Astrocyte of the cerebellum (primary cell): ENCODE measurements at regions not wholly inside any gene's neighbourhood (a gene's known extent, or its start where the extent isn't known, plus 50 kb on each side); places are given as distances from the start of the nearest gene placed in this dataset.

ENCODE experiments used
- DNase-seq: peaks from one replicate; pipeline ENCODE4 v3.0.0-alpha.2; 2011; ENCODE audit warnings: low read depth
- H3K4me3 ChIP-seq: 2 replicates; pipeline ENCODE4 v1.5.1; 2011; ENCODE audit warnings: mild to moderate bottlenecking, low read depth, low read length, moderate library complexity
- CTCF ChIP-seq: IDR thresholded peaks from 2 replicates; pipeline ENCODE4 v1.5.1; 2012; ENCODE audit warnings: low read length, low read depth, moderate library complexity, mild to moderate bottlenecking; ENCODE audit errors: missing control alignments
- in situ Hi-C: cut with HindIII; loops from 2 replicates; pipeline ENCODE4 v1.10.0; 2017; ENCODE audit warnings: low sequenced_read_pairs

- no peak for DNase-seq
- H3K4me3 ChIP-seq: peak overlapping the region; percentile 22
- TF ChIP-seq CTCF: no peak
- in situ Hi-C loops: loop anchor here (5.0 kb wide), 1 partner anchor 255 kb away; no protein-coding TSS in a partner anchor
Observed at GRCh38 chr5:88396751-88397281, 128.2 kb upstream of the TMEM161B start.

GRCh38 chr5:88396000-88396535 lies 127.4 kb upstream of the TMEM161B start:
- in situ Hi-C loops: loop anchor here (5.0 kb wide), 1 partner anchor 254 kb away; no protein-coding TSS in a partner anchor
- TF ChIP-seq CTCF: no peak
- DNase-seq: no peak
- no peak overlapping the region for H3K4me3 ChIP-seq

GRCh38 chr5:88395264-88395663 lies 126.6 kb upstream of the TMEM161B start:
- TF ChIP-seq CTCF: no peak
- no peak for DNase-seq
- no peak overlapping the region for H3K4me3 ChIP-seq
- in situ Hi-C loops: loop anchor here (5.0 kb wide), 1 partner anchor 253 kb away; no protein-coding TSS in a partner anchor

- in situ Hi-C loops: loop anchor here (5.0 kb wide), 1 partner anchor 252 kb away; no protein-coding TSS in a partner anchor
Observed at GRCh38 chr5:88394536-88395175, 126.0 kb upstream of the TMEM161B start.

GRCh38 chr5:88393716-88394535 lies 125.3 kb upstream of the TMEM161B start:
- H3K4me3 ChIP-seq: no peak overlapping the region
- TF ChIP-seq CTCF: no peak
- DNase-seq: no peak
- in situ Hi-C loops: no loop called here

More at GRCh38 chr5:88394536-88395175, 126.0 kb upstream of the TMEM161B start:
- TF ChIP-seq CTCF: no peak
- DNase-seq: no peak
- no peak overlapping the region for H3K4me3 ChIP-seq

- in situ Hi-C loops: no loop called here
- no peak for DNase-seq
Observed at GRCh38 chr5:88393042-88393441, 124.4 kb upstream of the TMEM161B start.

More at GRCh38 chr5:88393042-88393441, 124.4 kb upstream of the TMEM161B start:
- no peak for TF ChIP-seq CTCF
- H3K4me3 ChIP-seq: no peak overlapping the region
